K562 (cell line): ENCODE measurements at regions not wholly inside any gene's neighbourhood (a gene's known extent, or its start where the extent isn't known, plus 50 kb on each side); places are given as distances from the start of the nearest gene placed in this dataset.

ENCODE experiments used
- ATAC-seq: fragments of 200-7000 bp; cut with Tn5 transposase; 3 replicates; pipeline ENCODE4 v1.9.1; 2020; ENCODE audit warnings: moderate library complexity
- BruUV-seq: library from RNA; stranded (reverse); fragments of 400-500 nt; replicated peaks from 2 replicates; lab custom pipeline; 2021; lab: Mats Ljungman, UMichigan
- CTCF ChIA-PET: fragments of 300-600 bp; formaldehyde crosslinking; extraction: SDS; loops from one replicate; lab custom pipeline; 2021; ENCODE audit warnings: low intra/inter-chr PET ratio; lab: Yijun Ruan, JAX
- POLR2A ChIA-PET: fragments of 300-600, 350-650 bp; sonication (Branson Sonifier 250); formaldehyde crosslinking; extraction: SDS; loops from one replicate; lab custom pipeline; 2021; ENCODE audit warnings: antibody characterized with exemption, inconsistent platforms; lab: Yijun Ruan, JAX
- DNase-seq, 4 experiments: peaks; one replicate each; pipeline versions ENCODE4 v3.0.0 to v3.0.0-alpha.2; 2011 to 2018; ENCODE audit warnings: low spot score in 3 of 4, mixed read lengths in 3 of 4; ENCODE audit errors: extremely low read depth in 1 of 4
- FAIRE-seq: peaks from 2 replicates; lab custom pipeline; 2011; peaks lifted over from hg19 to GRCh38; lab: Jason Lieb, UNC
- H2AFZ ChIP-seq: 2 replicates; pipeline ENCODE4 v1.6.0; 2011; ENCODE audit warnings: low read depth, low read length, control low read depth, inconsistent platforms
- H3K27ac ChIP-seq: fragments of 200-600 bp; 3 replicates; pipeline ENCODE4 v1.8.0; 2011; ENCODE audit warnings: low read depth, mild to moderate bottlenecking, control low read depth, inconsistent platforms, low read length, moderate library complexity, mixed read lengths; ENCODE audit errors: extremely low read depth
- H3K27me3 ChIP-seq, 2 experiments: fragments of 300-600 bp in 1 of 2; 2 replicates in 1 of 2; 3 replicates in 1 of 2; pipeline versions ENCODE4 v1.6.0 to v1.8.0; 2011; ENCODE audit warnings: inconsistent platforms in 2 of 2, low read length in 2 of 2, mild to moderate bottlenecking in 1 of 2, mixed read lengths in 1 of 2, moderate library complexity in 1 of 2; ENCODE audit not compliant: control insufficient read depth in 2 of 2, insufficient read depth in 2 of 2
- H3K36me3 ChIP-seq: fragments of 300-600 bp; 3 replicates; pipeline ENCODE4 v1.8.0; 2011; ENCODE audit warnings: mild to moderate bottlenecking, low read length, inconsistent platforms; ENCODE audit not compliant: control insufficient read depth, insufficient read depth
- H3K4me1 ChIP-seq, 2 experiments: fragments of 200-600 bp in 1 of 2; replicated peaks in 1 of 2; 2 replicates in 1 of 2; 3 replicates in 1 of 2; pipeline versions ENCODE4 v1.5.1 to v1.8.0; 2011; ENCODE audit warnings: inconsistent platforms in 2 of 2, low read length in 2 of 2, mild to moderate bottlenecking in 1 of 2, mixed read lengths in 1 of 2, moderate library complexity in 1 of 2; ENCODE audit not compliant: control insufficient read depth in 2 of 2, insufficient read depth in 2 of 2
- H3K4me2 ChIP-seq: 2 replicates; pipeline ENCODE4 v1.6.1; 2011; ENCODE audit warnings: low read length, control low read depth, inconsistent platforms, mixed read lengths; ENCODE audit not compliant: insufficient read depth
- H3K4me3 ChIP-seq: fragments of 200-600 bp; sonication (generic), shearing (Covaris generic); 2 replicates; pipeline ENCODE4 v1.5.1; 2016; ENCODE audit warnings: control low read depth, inconsistent platforms
- H3K79me2 ChIP-seq: fragments of 200-600 bp; 3 replicates; pipeline ENCODE4 v1.8.0; 2011; ENCODE audit warnings: low read length, inconsistent platforms; ENCODE audit not compliant: control insufficient read depth, insufficient read depth
- H3K9ac ChIP-seq, 2 experiments: 2 replicates each; pipeline versions ENCODE4 v1.6.0 to v1.6.1; 2011; ENCODE audit warnings: low read depth in 2 of 2, low read length in 2 of 2, control low read depth in 1 of 2, inconsistent platforms in 1 of 2, mild to moderate bottlenecking in 1 of 2, mixed read lengths in 1 of 2; ENCODE audit not compliant: insufficient read depth in 1 of 2
- H3K9me1 ChIP-seq: one replicate; pipeline ENCODE4 v1.6.0; 2011; ENCODE audit warnings: inconsistent platforms, mild to moderate bottlenecking, low read length, moderate library complexity; ENCODE audit not compliant: control insufficient read depth, insufficient read depth
- H3K9me3 ChIP-seq: replicated peaks from 2 replicates; pipeline ENCODE4 v1.5.1; 2011; ENCODE audit warnings: low read depth, low read length, inconsistent platforms; ENCODE audit not compliant: control insufficient read depth, insufficient read depth
- H4K20me1 ChIP-seq: replicated peaks from 2 replicates; pipeline ENCODE4 v1.6.1; 2011; ENCODE audit warnings: low read length, inconsistent platforms, mixed read lengths; ENCODE audit not compliant: control insufficient read depth, insufficient read depth
- CHCHD3 ChIP-seq: fragments of 250-450 bp; sonication (Bioruptor Pico); IDR thresholded peaks from 2 replicates; pipeline ENCODE4 v2.1.2; 2022; ENCODE audit warnings: mild to moderate bottlenecking
- CHD2 ChIP-seq: IDR thresholded peaks from 2 replicates; pipeline ENCODE4 v1.6.1; 2011; ENCODE audit warnings: low read depth, low read length
- HNRNPLL ChIP-seq: fragments of 200-400 bp; formaldehyde crosslinking; IDR thresholded peaks from 2 replicates; pipeline ENCODE4 v1.6.1; 2017; ENCODE audit warnings: low read length, low read depth, mild to moderate bottlenecking; ENCODE audit not compliant: poor library complexity, severe bottlenecking
- ILF3 ChIP-seq: fragments of 450-650 bp; IDR thresholded peaks from 2 replicates; pipeline ENCODE4 v1.6.1; 2018; ENCODE audit warnings: antibody characterized with exemption, mild to moderate bottlenecking, moderate library complexity, borderline replicate concordance
- KAT8 ChIP-seq: fragments of 450-650 bp; IDR thresholded peaks from 2 replicates; pipeline ENCODE4 v1.6.1; 2016; ENCODE audit warnings: low read depth, mild to moderate bottlenecking
- MCM2 ChIP-seq: fragments of 450-650 bp; IDR thresholded peaks from 2 replicates; pipeline ENCODE4 v1.6.1; 2017; ENCODE audit warnings: low read depth, mild to moderate bottlenecking
- NCOA2 ChIP-seq, 2 experiments: fragments of 450-650 bp; IDR thresholded peaks; 2 replicates each; pipeline ENCODE4 v1.6.1; 2018; ENCODE audit warnings: mild to moderate bottlenecking in 2 of 2, moderate library complexity in 1 of 2; ENCODE audit not compliant: partially characterized antibody in 2 of 2
- NCOA4 ChIP-seq: fragments of 450-650 bp; IDR thresholded peaks from 2 replicates; pipeline ENCODE4 v1.6.1; 2018; ENCODE audit warnings: mild to moderate bottlenecking; ENCODE audit not compliant: partially characterized antibody
- SMARCA5 ChIP-seq: fragments of 450-650 bp; IDR thresholded peaks from 2 replicates; pipeline ENCODE4 v1.6.1; 2016
- XRCC4 ChIP-seq: IDR thresholded peaks from one replicate; pipeline ENCODE4 v1.6.1; 2011; ENCODE audit not compliant: insufficient read depth, insufficient read length; ENCODE audit errors: extremely low read depth
- ZSCAN29 ChIP-seq: fragments of 450-650 bp; IDR thresholded peaks from 2 replicates; pipeline ENCODE4 v1.6.1; 2017
- in situ Hi-C: fragments of 300-500 bp; cut with MboI; formaldehyde crosslinking; loops from 4 replicates; pipeline ENCODE4 v1.15.0; 2018; ENCODE audit warnings: inconsistent platforms, mixed read lengths
- intact Hi-C: fragments of 100-400 bp; cut with micrococcal nuclease; formaldehyde crosslinking; loops from 2 replicates; pipeline ENCODE4 v1.14.2; 2022
- TF ChIP-seq, protein P1 (sequence below): IDR thresholded peaks from 2 replicates; pipeline ENCODE4 v1.6.1; 2016; ENCODE audit warnings: missing genetic modification characterization, missing compliant biosample characterization
- TF ChIP-seq, protein P2 (sequence below): IDR thresholded peaks from 3 replicates; pipeline ENCODE4 v1.6.1; 2011; ENCODE audit warnings: borderline replicate concordance, mild to moderate bottlenecking; ENCODE audit not compliant: insufficient read length, insufficient read depth
- TF ChIP-seq, protein P3 (sequence below): sonication (generic); formaldehyde crosslinking; IDR thresholded peaks from 2 replicates; pipeline ENCODE4 v1.8.0; 2022; ENCODE audit warnings: mild to moderate bottlenecking, missing genetic modification reagents
- TF ChIP-seq, protein P4 (sequence below): sonication (generic); formaldehyde crosslinking; IDR thresholded peaks from 2 replicates; pipeline ENCODE4 v1.8.0; 2022; ENCODE audit warnings: mild to moderate bottlenecking, low read depth, missing genetic modification reagents
- TF ChIP-seq, protein P5 (sequence below), 2 experiments: IDR thresholded peaks in 1 of 2; conservative IDR thresholded peaks in 1 of 2; 2 replicates each; pipeline ENCODE4 v1.6.1; 2016; ENCODE audit warnings: low read depth in 2 of 2, mild to moderate bottlenecking in 1 of 2, missing compliant biosample characterization in 1 of 2, missing genetic modification characterization in 1 of 2, moderate library complexity in 1 of 2

DNA sequence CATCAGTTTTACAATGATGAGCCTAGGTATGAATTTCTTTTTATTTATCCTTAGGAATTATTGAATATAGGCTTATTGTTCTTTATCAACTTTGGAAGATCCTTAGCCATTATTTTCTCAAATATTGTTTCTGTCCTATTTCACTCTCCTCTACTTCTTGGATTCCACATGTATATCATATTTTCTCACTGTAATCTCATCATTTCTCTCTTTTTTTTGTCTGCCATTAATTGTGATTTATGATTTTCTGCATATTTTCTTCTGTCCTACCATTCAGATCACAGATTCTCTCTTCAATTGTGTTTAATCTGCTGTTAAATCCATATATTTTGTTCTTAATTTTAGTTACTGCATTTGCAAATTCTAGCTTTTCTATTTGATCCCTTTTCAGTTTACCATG is 139.8 kb downstream of the ARRDC3 start:
- no TSS peak for BruUV-seq
- CTCF ChIA-PET: interaction anchor here (0.6 kb wide), 1 partner anchor 65 kb away, joined by 3 read pairs; no protein-coding TSS in a partner anchor
- in situ Hi-C loops (no loop called here), intact Hi-C loops (no loop called here)
- Histone ChIP-seq H3K27me3 (no peaks in the 10 kb centered on the region; a peak in 1 of 5 replicates), H3K9me1 (no peaks in the 10 kb centered on the region), H3K9me3 (no peaks in the 10 kb centered on the region; the same call in 1 of the 2 replicates), H3K79me2 (no peaks in the 10 kb centered on the region), H3K27ac (no peak overlapping the region), H3K9ac (no peak overlapping the region), H3K4me3 (no peak overlapping the region), H3K4me1 (no peaks in the 10 kb centered on the region), H4K20me1 (no peaks in the 10 kb centered on the region), H2AFZ (no peak overlapping the region), H3K36me3 (no peaks in the 10 kb centered on the region), H3K4me2 (no peak overlapping the region)
- DNase-seq: no peak
- ATAC-seq: no peak
- POLR2A ChIA-PET: no interaction called here
- FAIRE-seq: no peak
- no peak for TF ChIP-seq KAT8
- TF ChIP-seq, protein P1, sequence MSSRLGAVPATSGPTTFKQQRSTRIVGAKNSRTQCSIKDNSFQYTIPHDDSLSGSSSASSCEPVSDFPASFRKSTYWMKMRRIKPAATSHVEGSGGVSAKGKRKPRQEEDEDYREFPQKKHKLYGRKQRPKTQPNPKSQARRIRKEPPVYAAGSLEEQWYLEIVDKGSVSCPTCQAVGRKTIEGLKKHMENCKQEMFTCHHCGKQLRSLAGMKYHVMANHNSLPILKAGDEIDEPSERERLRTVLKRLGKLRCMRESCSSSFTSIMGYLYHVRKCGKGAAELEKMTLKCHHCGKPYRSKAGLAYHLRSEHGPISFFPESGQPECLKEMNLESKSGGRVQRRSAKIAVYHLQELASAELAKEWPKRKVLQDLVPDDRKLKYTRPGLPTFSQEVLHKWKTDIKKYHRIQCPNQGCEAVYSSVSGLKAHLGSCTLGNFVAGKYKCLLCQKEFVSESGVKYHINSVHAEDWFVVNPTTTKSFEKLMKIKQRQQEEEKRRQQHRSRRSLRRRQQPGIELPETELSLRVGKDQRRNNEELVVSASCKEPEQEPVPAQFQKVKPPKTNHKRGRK: peak; percentile 38; the same call in 1 of the 2 replicates
- TF ChIP-seq, protein P2, sequence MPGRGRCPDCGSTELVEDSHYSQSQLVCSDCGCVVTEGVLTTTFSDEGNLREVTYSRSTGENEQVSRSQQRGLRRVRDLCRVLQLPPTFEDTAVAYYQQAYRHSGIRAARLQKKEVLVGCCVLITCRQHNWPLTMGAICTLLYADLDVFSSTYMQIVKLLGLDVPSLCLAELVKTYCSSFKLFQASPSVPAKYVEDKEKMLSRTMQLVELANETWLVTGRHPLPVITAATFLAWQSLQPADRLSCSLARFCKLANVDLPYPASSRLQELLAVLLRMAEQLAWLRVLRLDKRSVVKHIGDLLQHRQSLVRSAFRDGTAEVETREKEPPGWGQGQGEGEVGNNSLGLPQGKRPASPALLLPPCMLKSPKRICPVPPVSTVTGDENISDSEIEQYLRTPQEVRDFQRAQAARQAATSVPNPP: no peak
- no peak for TF ChIP-seq MCM2
- TF ChIP-seq NCOA2 (IDR thresholded peaks at IDR 0.05; ENCODE audit: partially characterized antibody in 2 of 2): no peak
- TF ChIP-seq, protein P3, sequence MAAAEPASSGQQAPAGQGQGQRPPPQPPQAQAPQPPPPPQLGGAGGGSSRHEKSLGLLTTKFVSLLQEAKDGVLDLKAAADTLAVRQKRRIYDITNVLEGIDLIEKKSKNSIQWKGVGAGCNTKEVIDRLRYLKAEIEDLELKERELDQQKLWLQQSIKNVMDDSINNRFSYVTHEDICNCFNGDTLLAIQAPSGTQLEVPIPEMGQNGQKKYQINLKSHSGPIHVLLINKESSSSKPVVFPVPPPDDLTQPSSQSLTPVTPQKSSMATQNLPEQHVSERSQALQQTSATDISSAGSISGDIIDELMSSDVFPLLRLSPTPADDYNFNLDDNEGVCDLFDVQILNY: no peak
- TF ChIP-seq XRCC4: no peak
- no peak for TF ChIP-seq HNRNPLL
- TF ChIP-seq CHCHD3 (CRISPR knock-in tag): no peak
- TF ChIP-seq, protein P4, sequence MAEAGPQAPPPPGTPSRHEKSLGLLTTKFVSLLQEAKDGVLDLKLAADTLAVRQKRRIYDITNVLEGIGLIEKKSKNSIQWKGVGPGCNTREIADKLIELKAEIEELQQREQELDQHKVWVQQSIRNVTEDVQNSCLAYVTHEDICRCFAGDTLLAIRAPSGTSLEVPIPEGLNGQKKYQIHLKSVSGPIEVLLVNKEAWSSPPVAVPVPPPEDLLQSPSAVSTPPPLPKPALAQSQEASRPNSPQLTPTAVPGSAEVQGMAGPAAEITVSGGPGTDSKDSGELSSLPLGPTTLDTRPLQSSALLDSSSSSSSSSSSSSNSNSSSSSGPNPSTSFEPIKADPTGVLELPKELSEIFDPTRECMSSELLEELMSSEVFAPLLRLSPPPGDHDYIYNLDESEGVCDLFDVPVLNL: no peak
- TF ChIP-seq ILF3: no peak
- no peak for TF ChIP-seq NCOA4
- TF ChIP-seq, protein P5, sequence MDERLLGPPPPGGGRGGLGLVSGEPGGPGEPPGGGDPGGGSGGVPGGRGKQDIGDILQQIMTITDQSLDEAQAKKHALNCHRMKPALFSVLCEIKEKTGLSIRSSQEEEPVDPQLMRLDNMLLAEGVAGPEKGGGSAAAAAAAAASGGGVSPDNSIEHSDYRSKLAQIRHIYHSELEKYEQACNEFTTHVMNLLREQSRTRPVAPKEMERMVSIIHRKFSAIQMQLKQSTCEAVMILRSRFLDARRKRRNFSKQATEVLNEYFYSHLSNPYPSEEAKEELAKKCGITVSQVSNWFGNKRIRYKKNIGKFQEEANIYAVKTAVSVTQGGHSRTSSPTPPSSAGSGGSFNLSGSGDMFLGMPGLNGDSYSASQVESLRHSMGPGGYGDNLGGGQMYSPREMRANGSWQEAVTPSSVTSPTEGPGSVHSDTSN (CRISPR knock-in tag; IDR thresholded peaks at IDR 0.05; ENCODE audit: low read depth): no peak
- TF ChIP-seq, protein P5 (tag; conservative IDR thresholded peaks at IDR 0.05; ENCODE audit: low read depth): peak; percentile 85
- no peak for TF ChIP-seq CHD2
- peak; percentile 78 for TF ChIP-seq SMARCA5
- no peak for TF ChIP-seq ZSCAN29
